ENCODE measurements at regions not wholly inside any gene's neighbourhood (a gene's known extent, or its start where the extent isn't known, plus 50 kb on each side); places are given as distances from the start of the nearest gene placed in this dataset.

GRCh38 chr5:68419637-68420452, 204.3 kb downstream of the PIK3R1 start:
- WGBS, 2 donors: 61 to 70% methylated on average over 8 of the region's 8 CpGs

GRCh38 chr5:68420476-68421344, 205.2 kb downstream of the PIK3R1 start:
- ATAC-seq (ENCODE audit: insufficient read depth, low FRiP score): no peak
- no peak for TF ChIP-seq CTCF (IDR thresholded peaks at IDR 0.05; ENCODE audit: control extremely low read depth, extremely low read depth)
- DNase-seq: peak in 1 of 3 donors; percentile 41
- Histone ChIP-seq H3K9ac (ENCODE audit: insufficient read depth in 1 of 2, low read length in 2 of 2) (no peak overlapping the region), H3K4me1 (ENCODE audit: control insufficient read depth in 5 of 5, insufficient read depth in 5 of 5, low read length in 5 of 5) (peaks cover 0 to 7% (median 4%) of the 10 kb centered on the region in 5 donors), H3K36me3 (ENCODE audit: control insufficient read depth in 4 of 4, insufficient read depth in 4 of 4, low read length in 4 of 4) (no peaks in the 10 kb centered on the region), H3K9me3 (ENCODE audit: control insufficient read depth in 4 of 4, insufficient read depth in 3 of 4, low read length in 3 of 4) (no peaks in the 10 kb centered on the region), H3K4me3 (no peak overlapping the region), H3K27ac (ENCODE audit: low read depth in 1 of 2, low read length in 1 of 2) (no peak overlapping the region), H3K27me3 (ENCODE audit: control insufficient read depth in 3 of 3, insufficient read depth in 3 of 3, low read length in 2 of 3) (no peaks in the 10 kb centered on the region)
- WGBS, 2 donors: 59 to 69% methylated on average over 10 of the region's 10 CpGs

More at GRCh38 chr5:68419637-68420452, 204.3 kb downstream of the PIK3R1 start:
- TF ChIP-seq CTCF (IDR thresholded peaks at IDR 0.05; ENCODE audit: control extremely low read depth, extremely low read depth): no peak
- peaks cover 0 to 7% (median 5%) of the 10 kb centered on the region in 5 donors for H3K4me1 ChIP-seq (ENCODE audit: control insufficient read depth in 5 of 5, insufficient read depth in 5 of 5, low read length in 5 of 5)
- H3K9ac ChIP-seq (ENCODE audit: insufficient read depth in 1 of 2, low read length in 2 of 2): no peak overlapping the region
- H3K27ac ChIP-seq (ENCODE audit: low read depth in 1 of 2, low read length in 1 of 2): no peak overlapping the region
- H3K4me3 ChIP-seq: no peak overlapping the region
- no peaks in the 10 kb centered on the region for H3K27me3 ChIP-seq (ENCODE audit: control insufficient read depth in 3 of 3, insufficient read depth in 3 of 3, low read length in 2 of 3)
- H3K36me3 ChIP-seq (ENCODE audit: control insufficient read depth in 4 of 4, insufficient read depth in 4 of 4, low read length in 4 of 4): no peaks in the 10 kb centered on the region
- ATAC-seq (ENCODE audit: insufficient read depth, low FRiP score) (no peak), DNase-seq (no peak)
- H3K9me3 ChIP-seq (ENCODE audit: control insufficient read depth in 4 of 4, insufficient read depth in 3 of 4, low read length in 3 of 4): no peaks in the 10 kb centered on the region

- no peak overlapping the region for H3K9ac ChIP-seq (ENCODE audit: insufficient read depth in 1 of 2, low read length in 2 of 2)
- no peaks in the 10 kb centered on the region for H3K36me3 ChIP-seq (ENCODE audit: control insufficient read depth in 4 of 4, insufficient read depth in 4 of 4, low read length in 4 of 4)
- no peak overlapping the region for H3K27ac ChIP-seq (ENCODE audit: low read depth in 1 of 2, low read length in 1 of 2)
- ATAC-seq (ENCODE audit: insufficient read depth, low FRiP score) (no peak), DNase-seq (no peak)
- peaks cover 0 to 7% (median 4%) of the 10 kb centered on the region in 5 donors for H3K4me1 ChIP-seq (ENCODE audit: control insufficient read depth in 5 of 5, insufficient read depth in 5 of 5, low read length in 5 of 5)
- H3K4me3 ChIP-seq: no peak overlapping the region
- 95 to 97% methylated on average over 9 of the region's 9 CpGs for WGBS, 2 donors
- TF ChIP-seq CTCF (IDR thresholded peaks at IDR 0.05; ENCODE audit: control extremely low read depth, extremely low read depth): no peak
- no peaks in the 10 kb centered on the region for H3K27me3 ChIP-seq (ENCODE audit: control insufficient read depth in 3 of 3, insufficient read depth in 3 of 3, low read length in 2 of 3)
- H3K9me3 ChIP-seq (ENCODE audit: control insufficient read depth in 4 of 4, insufficient read depth in 3 of 4, low read length in 3 of 4): peaks cover 0 to 2% (median 0%) of the 10 kb centered on the region in 4 donors
These were observed 206.1 kb downstream of the PIK3R1 start for GRCh38 chr5:68421485-68422220.

Measured in lung (tissue), 11 donors.